Kasumi-1 (cell line): ENCODE measurements at regions not wholly inside any gene's neighbourhood (a gene's known extent, or its start where the extent isn't known, plus 50 kb on each side); places are given as distances from the start of the nearest gene placed in this dataset.

Source experiments
- DNase-seq, 2 experiments: peaks; one replicate each; lab custom pipeline; 2025; lab: John Stamatoyannopoulos, UW

GRCh38 chr9:105064248-105065097 is 136.5 kb upstream of the ABCA1 start:
- DNase-seq = peak in 1 of 2 experiments; percentile 13

DNA sequence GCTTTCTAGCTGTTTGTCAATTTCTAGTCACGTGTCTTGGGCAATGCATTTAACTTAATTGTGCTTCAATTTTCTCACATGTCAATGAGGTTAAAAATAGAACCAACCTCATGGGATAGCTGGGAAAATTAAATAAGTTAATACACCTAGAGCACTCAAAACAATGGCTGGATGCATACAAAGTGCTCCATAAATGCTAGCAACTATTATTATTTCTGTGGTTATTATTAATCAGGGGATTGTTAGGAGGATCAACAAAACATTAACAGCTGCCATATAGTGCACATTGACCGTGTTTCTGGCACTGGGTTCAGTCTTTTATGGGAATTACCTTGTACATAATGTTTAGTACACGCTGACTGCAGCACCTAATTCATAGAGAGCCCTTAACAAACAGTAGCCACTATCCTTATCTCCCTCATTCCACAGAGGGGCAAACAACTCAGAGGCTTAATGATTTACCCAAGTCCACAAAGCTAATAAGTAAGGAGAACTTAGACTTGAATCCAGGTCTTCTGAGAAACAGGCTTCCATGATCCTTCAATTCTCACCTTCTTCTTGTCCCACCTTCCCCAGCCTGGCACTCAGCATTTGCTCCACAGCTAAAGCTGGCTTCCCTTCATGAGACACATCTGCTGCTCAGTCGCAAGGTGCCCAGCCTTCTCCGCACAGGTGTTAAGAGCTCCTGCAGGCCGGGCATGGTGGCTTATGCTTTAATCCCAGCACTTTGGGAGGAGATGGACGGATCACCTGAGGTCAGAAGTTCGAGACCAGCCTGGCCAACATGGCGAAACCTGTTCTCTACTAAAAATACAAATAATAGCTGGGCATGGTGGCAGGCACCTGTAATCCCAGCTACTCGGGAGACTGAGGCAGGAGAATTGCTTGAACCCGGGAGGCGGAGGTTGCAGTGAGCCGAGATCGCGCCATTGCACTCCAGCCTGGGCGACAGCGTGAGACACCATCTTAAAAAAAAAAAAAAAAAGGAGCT is 137.4 kb upstream of the ABCA1 start:
- no peak for DNase-seq

DNA sequence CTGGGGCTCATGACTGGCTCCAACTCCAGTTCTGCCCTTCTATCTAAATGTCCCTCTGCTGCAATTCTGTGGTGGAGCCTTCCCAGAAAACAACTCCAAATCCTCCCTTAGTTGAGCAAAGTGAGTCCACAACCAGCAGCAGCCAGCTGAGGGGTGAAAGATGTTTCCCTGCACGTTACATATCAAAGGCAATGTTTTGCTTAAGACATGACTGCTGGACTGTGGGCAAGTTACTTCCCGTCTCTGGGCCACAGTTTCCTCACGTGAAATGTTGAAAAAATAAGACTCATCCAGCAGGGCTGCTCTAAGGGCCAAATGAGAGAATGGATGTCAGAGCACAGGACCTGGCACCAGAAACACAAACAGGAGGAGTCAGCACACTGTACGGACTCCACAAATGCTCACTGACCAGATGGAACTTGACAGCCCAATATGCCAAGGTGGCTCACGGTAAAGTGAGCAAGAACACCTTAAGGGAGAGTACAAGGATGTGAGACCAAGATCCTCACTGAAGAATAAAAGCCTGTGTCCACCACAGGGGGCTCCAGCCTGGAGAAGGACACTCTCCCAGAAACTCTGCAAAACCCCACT is 138.4 kb upstream of the ABCA1 start:
- DNase-seq = peak; percentile 56 to 65

DNA sequence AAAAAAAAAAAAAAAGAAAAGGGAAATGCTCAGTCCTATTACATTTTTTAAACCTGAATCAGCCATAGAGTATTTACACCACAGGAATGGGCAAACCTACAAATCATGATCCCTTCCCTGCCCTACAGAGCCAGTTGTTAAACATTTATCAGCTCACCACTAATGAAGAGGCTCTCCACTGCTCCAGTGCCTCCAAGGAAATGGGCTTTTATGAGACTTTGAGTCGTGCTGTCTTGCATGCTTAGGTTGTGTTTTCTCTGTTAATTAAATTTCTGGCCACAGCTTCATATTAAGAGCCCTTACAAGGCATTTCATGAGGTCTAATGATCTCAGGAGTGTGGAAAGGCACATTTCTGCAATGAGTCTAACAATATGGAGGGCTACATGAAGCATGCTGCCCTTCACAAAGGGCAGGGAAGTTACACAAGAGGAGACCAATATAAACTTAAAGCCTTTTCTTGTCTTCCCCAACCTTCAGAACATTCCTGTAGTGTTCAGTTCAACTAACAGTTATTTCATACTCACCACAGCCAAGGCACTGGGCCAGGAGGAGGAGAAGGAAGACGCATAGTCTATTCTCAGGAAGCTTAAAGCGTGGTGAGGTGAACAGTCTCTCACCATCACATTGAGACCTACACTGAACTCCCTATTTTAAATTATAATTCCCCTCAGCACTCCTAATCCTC is 140.1 kb upstream of the ABCA1 start:
- DNase-seq = peak; percentile 31 to 42

- no peak for DNase-seq
Observed at GRCh38 chr9:105069285-105069684, 141.3 kb upstream of the ABCA1 start.

DNA sequence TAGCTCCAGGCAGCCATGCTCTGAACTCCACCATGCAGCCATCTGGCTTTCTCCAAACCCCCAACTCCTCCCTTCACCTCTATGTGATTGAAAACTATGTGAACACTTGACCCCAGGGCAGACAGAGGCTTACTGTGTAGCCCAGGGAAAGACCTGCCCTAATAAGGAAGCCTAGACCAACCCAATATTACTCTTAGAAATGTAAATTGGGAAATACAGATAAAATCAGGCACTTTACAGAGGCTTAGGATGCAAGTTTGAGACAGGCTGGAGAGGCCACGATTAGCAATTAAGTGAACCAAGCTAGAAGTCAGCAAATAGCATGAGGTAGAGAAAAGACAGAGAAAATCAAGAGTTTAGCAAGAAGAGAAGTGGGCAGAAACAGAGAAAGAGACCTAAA is 141.7 kb upstream of the ABCA1 start:
- no peak for DNase-seq

DNA sequence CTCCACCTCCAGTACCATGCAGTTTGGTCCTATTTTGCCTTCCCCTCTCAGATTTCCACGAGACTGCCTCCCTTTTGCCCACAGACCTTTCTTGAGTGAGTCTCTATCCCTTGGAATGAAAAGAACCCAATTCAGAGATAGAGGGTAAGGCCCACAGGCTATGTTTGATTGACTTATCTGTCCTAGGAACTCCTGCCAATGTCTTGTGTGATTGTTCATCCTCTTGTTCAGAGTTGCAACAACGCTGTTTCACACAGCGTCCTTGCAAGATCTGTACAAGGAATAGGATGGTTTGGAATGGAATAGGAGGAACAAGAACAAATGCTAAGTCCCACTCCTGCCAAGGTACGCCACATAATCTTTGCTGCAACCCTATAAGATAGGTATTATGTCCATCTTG is 142.2 kb upstream of the ABCA1 start:
- no peak for DNase-seq

DNA sequence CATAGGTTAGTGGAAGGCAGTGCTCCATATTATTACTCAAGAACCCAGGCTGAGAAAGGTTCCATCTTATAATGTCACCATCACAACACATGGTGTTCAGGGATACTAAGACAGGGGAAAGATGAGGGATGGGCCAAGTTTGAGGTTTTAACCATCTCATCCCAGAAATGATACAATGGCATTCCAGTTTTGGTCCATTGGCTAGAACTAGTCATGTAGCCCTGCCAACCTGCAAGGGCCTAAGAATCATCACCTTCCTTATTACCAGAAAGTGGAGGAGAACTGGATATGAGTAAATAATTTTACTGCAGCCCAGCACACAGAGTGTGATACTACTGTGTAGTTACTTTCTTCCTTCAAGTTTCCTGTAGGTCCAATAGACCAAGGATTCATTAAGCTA is 144.5 kb upstream of the ABCA1 start:
- DNase-seq = no peak

DNA sequence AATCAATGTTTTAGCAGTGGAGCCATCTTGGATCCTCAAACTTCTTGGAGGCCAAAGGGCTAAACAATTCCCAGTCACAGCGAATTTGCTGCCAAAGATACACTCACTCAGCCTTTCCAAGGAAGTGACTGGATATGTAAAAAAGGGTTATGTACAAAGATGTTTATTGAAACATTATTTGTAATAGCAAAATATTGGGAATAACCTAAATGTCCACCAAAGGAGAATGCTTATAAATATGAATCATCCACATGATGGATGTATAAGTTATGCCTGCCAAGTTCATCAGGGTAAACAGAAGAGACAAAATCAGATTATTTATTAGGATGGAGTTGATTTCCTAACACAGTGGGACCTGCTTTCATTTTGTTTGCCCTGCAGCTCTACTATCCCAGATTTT is 145.2 kb upstream of the ABCA1 start:
- no peak for DNase-seq

DNA sequence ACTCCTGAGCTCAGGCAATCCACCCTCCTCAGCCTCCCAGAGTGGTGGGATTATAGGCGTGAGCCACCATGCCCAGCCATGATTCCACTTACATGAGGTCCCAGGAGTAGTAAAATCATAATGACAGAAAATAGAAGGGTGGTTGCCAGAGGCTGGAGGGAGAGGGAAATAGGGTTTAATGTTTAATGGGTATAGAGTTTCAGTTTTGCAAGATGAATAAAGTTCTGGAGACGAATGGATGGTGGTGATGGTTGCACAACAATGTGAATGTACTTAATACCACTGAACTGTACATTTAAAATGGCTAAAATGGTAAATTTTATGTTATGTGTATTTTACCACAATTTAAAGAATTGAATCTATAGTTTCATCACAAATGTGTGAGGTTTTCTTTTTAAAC is 146.5 kb upstream of the ABCA1 start:
- DNase-seq = no peak

DNA sequence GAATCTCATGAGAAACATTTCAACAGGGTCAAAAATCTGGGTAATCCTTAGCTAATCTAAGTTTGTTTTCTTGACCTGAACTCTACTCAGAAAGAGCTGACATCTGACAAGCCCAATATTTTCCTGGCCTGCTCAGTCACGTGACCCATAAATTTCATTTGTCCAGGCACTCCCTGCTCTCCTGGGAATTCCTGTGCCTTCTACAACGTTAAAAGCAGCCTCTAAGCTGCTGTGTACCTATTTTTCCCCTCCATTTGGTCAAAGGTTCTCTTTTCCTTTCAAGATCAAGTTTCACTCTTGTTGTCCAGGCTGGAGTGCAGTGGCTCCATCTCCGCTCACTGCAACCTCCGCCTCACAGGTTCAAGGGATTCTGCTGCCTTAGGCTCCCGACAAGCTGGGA is 148.8 kb upstream of the ABCA1 start:
- no peak for DNase-seq

- no peak for DNase-seq
Observed at GRCh38 chr9:105079457-105079856, 151.5 kb upstream of the ABCA1 start.

- DNase-seq = no peak
Observed at GRCh38 chr9:105082843-105083242, 154.9 kb upstream of the ABCA1 start.

DNA sequence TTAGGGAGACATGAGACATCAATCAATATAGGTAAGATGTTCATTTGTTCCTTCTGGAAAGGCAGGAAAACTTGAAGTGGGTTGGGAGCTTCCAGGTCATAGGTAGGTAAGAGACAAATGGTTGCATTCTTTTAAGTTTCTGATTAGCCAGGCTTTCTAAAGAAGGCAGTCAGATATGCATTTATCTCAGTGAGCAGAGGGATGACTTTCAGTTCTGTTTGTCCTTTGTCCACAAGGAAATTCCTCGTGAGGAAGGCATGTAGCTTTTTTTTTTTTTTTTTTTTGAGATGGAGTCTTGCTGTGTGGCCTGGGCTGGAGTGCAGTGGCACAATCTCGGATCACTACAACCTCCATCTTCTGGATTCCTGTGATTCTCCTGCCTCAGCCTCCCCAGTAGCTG is 155.3 kb upstream of the ABCA1 start:
- DNase-seq = no peak

DNA sequence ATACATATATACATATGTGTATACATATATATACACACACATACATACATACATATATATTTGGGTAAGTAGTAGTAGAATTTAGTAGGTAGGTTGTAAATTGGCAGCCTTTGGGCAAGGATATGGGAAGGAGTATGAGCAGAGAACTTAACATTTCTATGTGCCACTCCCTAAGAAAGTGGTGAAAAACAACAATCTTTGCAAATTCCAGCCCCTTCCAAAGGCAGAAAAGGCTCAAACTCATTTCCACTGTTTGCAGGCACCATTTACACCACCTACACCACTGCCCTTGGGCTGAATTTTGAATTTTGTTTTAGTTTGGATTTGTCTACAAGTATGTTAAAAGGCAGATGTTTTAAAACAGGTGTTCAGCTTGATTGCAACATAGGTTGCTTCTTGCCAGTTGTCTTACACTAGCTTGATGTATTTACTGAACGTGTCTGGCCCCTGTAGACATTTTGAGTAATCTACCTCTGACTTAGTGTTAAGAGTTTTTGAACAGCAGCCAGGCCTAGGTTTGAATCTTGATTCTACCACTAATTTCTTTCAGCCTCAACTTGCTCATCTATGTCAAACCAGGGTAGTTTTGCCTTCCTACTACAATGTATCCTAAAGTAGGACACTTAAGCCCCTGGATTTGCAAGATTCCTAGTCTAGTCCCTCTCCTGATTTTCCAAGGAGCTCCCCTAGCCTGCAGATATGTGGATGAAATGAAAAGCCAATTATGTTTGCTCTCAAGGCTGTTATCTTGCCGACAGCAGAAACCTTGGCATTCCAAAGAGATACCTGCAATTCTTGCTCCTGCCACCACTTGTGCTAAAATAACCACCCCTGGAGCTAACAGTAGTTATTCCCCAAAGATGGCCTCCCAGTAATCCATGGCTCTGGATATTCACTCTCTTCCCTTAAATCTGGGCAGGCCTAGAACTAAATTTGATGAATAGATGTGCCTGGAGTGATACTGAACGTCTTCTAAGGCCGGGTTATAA is 156.2 kb upstream of the SLC44A1 start:
- DNase-seq = no peak

GRCh38 chr9:105089874-105090273 is 154.6 kb upstream of the SLC44A1 start:
- no peak for DNase-seq

GRCh38 chr9:105091004-105091640 is 153.3 kb upstream of the SLC44A1 start:
- DNase-seq = no peak

GRCh38 chr9:105093685-105094084 is 150.8 kb upstream of the SLC44A1 start:
- DNase-seq = no peak

DNA sequence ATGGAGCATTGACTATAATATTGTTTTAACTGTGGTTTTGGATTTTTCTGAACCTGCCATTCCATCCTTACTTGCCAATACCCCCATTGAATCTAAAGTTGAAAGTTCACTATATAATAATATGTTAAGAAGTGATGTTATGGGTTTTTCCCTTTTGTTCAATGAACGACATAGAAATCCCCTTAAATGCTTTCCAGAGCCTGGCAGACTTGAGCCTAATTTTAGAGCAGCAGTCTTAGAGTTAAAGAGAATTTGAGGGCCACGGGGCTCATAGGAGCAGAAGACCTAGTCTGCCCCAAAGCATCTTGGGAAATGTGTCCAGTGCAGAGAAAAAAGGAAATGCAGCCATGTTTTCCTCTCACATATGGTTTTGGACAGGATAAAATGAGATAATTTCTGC is 146.1 kb upstream of the SLC44A1 start:
- DNase-seq = no peak

GRCh38 chr9:105103776-105104175 is 140.7 kb upstream of the SLC44A1 start:
- DNase-seq = no peak
